CD4-positive, alpha-beta T cell (primary cell): ENCODE measurements at regions not wholly inside any gene's neighbourhood (a gene's known extent, or its start where the extent isn't known, plus 50 kb on each side); places are given as distances from the start of the nearest gene placed in this dataset.
"Not testable (repeated sequence)": the region's sequence is repeated elsewhere in the genome, so short reads cannot be mapped to it uniquely, and the experiment has no call there.

Experiments
- ATAC-seq: fragments of 200-7000 bp; cut with Tn5 transposase; one replicate; pipeline ENCODE4 v1.10.0; 2022; ENCODE audit warnings: mild to moderate bottlenecking; ENCODE audit not compliant: poor library complexity
- CTCF ChIA-PET: fragments of 350-600 bp; sonication (Branson Sonifier 250); formaldehyde crosslinking; loops from one replicate; lab custom pipeline; 2021; ENCODE audit warnings: antibody characterized with exemption, inconsistent platforms; lab: Charles Lee
- POLR2A ChIA-PET: fragments of 350-600 bp; sonication (Branson Sonifier 250); formaldehyde crosslinking; loops from one replicate; lab custom pipeline; 2021; ENCODE audit warnings: antibody characterized with exemption, inconsistent platforms; lab: Charles Lee
- DNase-seq, 14 experiments: peaks; one replicate each; pipeline ENCODE4 v3.0.0-alpha.2; 2013 to 2020; ENCODE audit warnings: mixed read lengths in 2 of 14
- H3K27ac ChIP-seq, 2 donors: one replicate each; pipeline versions ENCODE4 v1.5.1 to v1.7.0; 2013; ENCODE audit warnings: low read length in 2 of 2, low read depth in 1 of 2, mild to moderate bottlenecking in 1 of 2
- H3K27me3 ChIP-seq, 2 experiments: 1 replicate in 1 of 2; 2 replicates in 1 of 2; pipeline versions ENCODE4 v1.6.1 to v1.7.0; 2013; ENCODE audit warnings: low read length in 2 of 2, control low read depth in 1 of 2, mild to moderate bottlenecking in 1 of 2, moderate library complexity in 1 of 2; ENCODE audit not compliant: insufficient read depth in 2 of 2, control insufficient read depth in 1 of 2
- H3K36me3 ChIP-seq: one replicate; pipeline ENCODE4 v1.6.1; 2013; ENCODE audit warnings: low read length, control low read depth; ENCODE audit not compliant: insufficient read depth
- H3K4me1 ChIP-seq: one replicate; pipeline ENCODE4 v1.6.1; 2013; ENCODE audit warnings: low read length, control low read depth; ENCODE audit not compliant: insufficient read depth
- H3K4me3 ChIP-seq: one replicate; pipeline ENCODE4 v1.5.1; 2013; ENCODE audit warnings: mild to moderate bottlenecking, low read length, moderate library complexity
- H3K9me3 ChIP-seq, 2 experiments: 1 replicate in 1 of 2; 2 replicates in 1 of 2; pipeline versions ENCODE4 v1.6.1 to v1.7.0; 2013; ENCODE audit warnings: low read length in 2 of 2, mild to moderate bottlenecking in 2 of 2, control low read depth in 1 of 2, moderate library complexity in 1 of 2; ENCODE audit not compliant: control insufficient read depth in 1 of 2, insufficient read depth in 1 of 2
- H3K27ac Mint-ChIP-seq: one replicate; pipeline ENCODE4 v1.8.0; 2020; ENCODE audit warnings: mixed read lengths
- H3K27me3 Mint-ChIP-seq: one replicate; pipeline ENCODE4 v1.8.0; 2021; ENCODE audit warnings: mixed read lengths
- H3K36me3 Mint-ChIP-seq: one replicate; pipeline ENCODE4 v1.8.0; 2021; ENCODE audit warnings: low read depth, mixed read lengths
- H3K4me1 Mint-ChIP-seq: one replicate; pipeline ENCODE4 v1.8.0; 2021; ENCODE audit warnings: low read depth, mixed read lengths
- H3K4me3 Mint-ChIP-seq: one replicate; pipeline ENCODE4 v1.8.0; 2020; ENCODE audit warnings: mild to moderate bottlenecking, mixed read lengths
- H3K9me3 Mint-ChIP-seq: one replicate; pipeline ENCODE4 v1.8.0; 2020; ENCODE audit warnings: mixed read lengths
- CTCF ChIP-seq: fragments of 200-600 bp; IDR thresholded peaks from one replicate; pipeline ENCODE4 v1.8.0; 2022; ENCODE audit warnings: antibody characterized with exemption, mild to moderate bottlenecking
- intact Hi-C, 2 experiments: fragments of 100-400 bp; cut with DNase I in 1 of 2; cut with micrococcal nuclease in 1 of 2; formaldehyde crosslinking; loops; one replicate each; pipeline versions ENCODE4 v1.15.1 to v1.9.0; 2023 to 2025; cut with DNase I, micrococcal nuclease

- DNase-seq (no peak), ATAC-seq (no peak)
- H3K4me3 ChIP-seq: no peak overlapping the region
- Mint-ChIP-seq H3K27ac (no peak overlapping the region), H3K27me3 (peaks cover 6% of the 10 kb centered on the region), H3K9me3 (peaks cover 3% of the 10 kb centered on the region), H3K4me3 (no peak overlapping the region), H3K4me1 (no peaks in the 10 kb centered on the region), H3K36me3 (no peaks in the 10 kb centered on the region)
- ChIA-PET POLR2A (no interaction called here), CTCF (no interaction called here)
- H3K27me3 ChIP-seq: no peaks in the 10 kb centered on the region
- H3K27ac ChIP-seq: no peak overlapping the region
- no peaks in the 10 kb centered on the region for H3K4me1 ChIP-seq
- H3K9me3 ChIP-seq: peaks cover 0 to 32% of the 10 kb centered on the region in 2 experiments
- no peaks in the 10 kb centered on the region for H3K36me3 ChIP-seq
- TF ChIP-seq CTCF: no peak
- intact Hi-C loops: no loop called here
Measured at GRCh38 chr17:27087935-27088766, 205.8 kb upstream of the WSB1 start.

GRCh38 chr17:27088767-27089078 is 205.2 kb upstream of the WSB1 start:
- H3K9me3 ChIP-seq: peaks cover 0 to 26% of the 10 kb centered on the region in 2 experiments
- ATAC-seq (no peak), DNase-seq (no peak)
- peaks cover 10% of the 10 kb centered on the region for H3K27me3 Mint-ChIP-seq
- ChIA-PET CTCF (no interaction called here), POLR2A (no interaction called here)
- no peaks in the 10 kb centered on the region for H3K36me3 ChIP-seq
- TF ChIP-seq CTCF: no peak
- no peak overlapping the region for H3K27ac ChIP-seq
- no peaks in the 10 kb centered on the region for H3K36me3 Mint-ChIP-seq
- H3K4me3 ChIP-seq: no peak overlapping the region
- peaks cover 3% of the 10 kb centered on the region for H3K9me3 Mint-ChIP-seq
- intact Hi-C loops: no loop called here
- H3K4me3 Mint-ChIP-seq: no peak overlapping the region
- no peaks in the 10 kb centered on the region for H3K4me1 ChIP-seq
- no peaks in the 10 kb centered on the region for H3K27me3 ChIP-seq
- no peaks in the 10 kb centered on the region for H3K4me1 Mint-ChIP-seq
- no peak overlapping the region for H3K27ac Mint-ChIP-seq

- peaks cover 0 to 23% of the 10 kb centered on the region in 2 experiments for H3K9me3 ChIP-seq
- H3K4me3 ChIP-seq, H3K27me3 Mint-ChIP-seq, H3K27me3 ChIP-seq, DNase-seq, H3K27ac Mint-ChIP-seq, H3K36me3 Mint-ChIP-seq, CTCF ChIA-PET, H3K4me1 Mint-ChIP-seq, intact Hi-C loops, H3K4me1 ChIP-seq, H3K4me3 Mint-ChIP-seq, POLR2A ChIA-PET, H3K27ac ChIP-seq, H3K36me3 ChIP-seq, H3K9me3 Mint-ChIP-seq, ATAC-seq: not testable (repeated sequence)
Measured at GRCh38 chr17:27089079-27089928, 204.6 kb upstream of the WSB1 start.
